ENCODE measurements at regions not wholly inside any gene's neighbourhood (a gene's known extent, or its start where the extent isn't known, plus 50 kb on each side); places are given as distances from the start of the nearest gene placed in this dataset.

- TF ChIP-seq CTCF (IDR thresholded peaks at IDR 0.05) (no peak), ZNF138 (CRISPR knock-in tag; conservative IDR thresholded peaks at IDR 0.05) (no peak), ELF4 (CRISPR knock-in tag; IDR thresholded peaks at IDR 0.05; ENCODE audit: low read depth) (no peak)
These were observed 1149.5 kb downstream of the VRK1 start for GRCh38 chr14:97946641-97947040.

Data from WTC11 (cell line).